HFF-Myc (cell line): ENCODE measurements at regions not wholly inside any gene's neighbourhood (a gene's known extent, or its start where the extent isn't known, plus 50 kb on each side); places are given as distances from the start of the nearest gene placed in this dataset.

Source experiments
- DNase-seq: peaks from one replicate; pipeline ENCODE4 v3.0.0-alpha.2; 2011; ENCODE audit warnings: low read depth; ENCODE audit errors: extremely low read depth
- H3K4me3 ChIP-seq: replicated peaks from 2 replicates; pipeline ENCODE4 v1.5.1; 2011; ENCODE audit warnings: low read depth, mild to moderate bottlenecking, control low read depth, low read length
- CTCF ChIP-seq: IDR thresholded peaks from 2 replicates; pipeline ENCODE4 v1.5.1; 2012; ENCODE audit warnings: mild to moderate bottlenecking, low read depth, low read length, control low read depth; ENCODE audit errors: missing control alignments

GRCh38 chr4:11106759-11107158 lies 321.9 kb downstream of the HS3ST1 start:
- no peak for DNase-seq
- TF ChIP-seq CTCF, result no peak
- H3K4me3 ChIP-seq, result no peak overlapping the region

GRCh38 chr4:11106190-11106589 lies 322.5 kb downstream of the HS3ST1 start:
- no peak overlapping the region for H3K4me3 ChIP-seq
- TF ChIP-seq CTCF, result no peak
- no peak for DNase-seq

GRCh38 chr4:11105715-11106114 lies 323.0 kb downstream of the HS3ST1 start:
- no peak for DNase-seq
- no peak overlapping the region for H3K4me3 ChIP-seq
- no peak for TF ChIP-seq CTCF

- DNase-seq, result no peak
- no peak overlapping the region for H3K4me3 ChIP-seq
- no peak for TF ChIP-seq CTCF
Observed at GRCh38 chr4:11098461-11098860, 330.2 kb downstream of the HS3ST1 start.

GRCh38 chr4:11097725-11098124 lies 331.0 kb downstream of the HS3ST1 start:
- no peak for TF ChIP-seq CTCF
- no peak for DNase-seq
- H3K4me3 ChIP-seq, result no peak overlapping the region

GRCh38 chr4:11081006-11081405 lies 347.7 kb downstream of the HS3ST1 start:
- H3K4me3 ChIP-seq, result no peak overlapping the region
- DNase-seq, result no peak
- no peak for TF ChIP-seq CTCF

- H3K4me3 ChIP-seq, result no peak overlapping the region
- TF ChIP-seq CTCF, result no peak
- DNase-seq, result no peak
Observed at GRCh38 chr4:11079171-11079570, 349.5 kb downstream of the HS3ST1 start.
